ENCODE measurements at regions not wholly inside any gene's neighbourhood (a gene's known extent, or its start where the extent isn't known, plus 50 kb on each side); places are given as distances from the start of the nearest gene placed in this dataset.

DNA sequence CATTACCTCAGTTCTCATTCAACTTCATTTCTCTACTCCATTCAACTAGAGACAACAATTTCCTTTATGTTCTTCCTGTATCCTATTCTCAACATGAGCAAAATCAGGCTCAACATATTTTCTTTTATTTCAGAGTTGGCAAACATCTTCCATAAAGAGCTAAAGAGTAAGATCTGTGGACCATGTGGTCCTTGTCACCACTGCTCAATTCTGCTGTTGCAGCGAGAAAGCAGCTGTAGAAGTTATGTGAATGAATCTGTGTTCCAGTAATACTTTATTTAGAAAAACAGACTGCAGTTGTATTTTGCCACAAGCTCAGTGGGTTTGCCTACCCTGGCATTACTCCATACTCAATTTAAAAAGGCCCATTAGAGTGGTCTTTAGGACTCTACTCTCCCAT lies 2057.3 kb downstream of the ARAP2 start:
- intact Hi-C loops (cut with micrococcal nuclease; ENCODE audit: unreplicated experiment), result no loop called here
- no TSS peak for BruUV-seq (replicated peaks)
- no peak overlapping the region for H3K4me3 ChIP-seq (ENCODE audit: low read depth in 2 of 2, low read length in 2 of 2)

DNA sequence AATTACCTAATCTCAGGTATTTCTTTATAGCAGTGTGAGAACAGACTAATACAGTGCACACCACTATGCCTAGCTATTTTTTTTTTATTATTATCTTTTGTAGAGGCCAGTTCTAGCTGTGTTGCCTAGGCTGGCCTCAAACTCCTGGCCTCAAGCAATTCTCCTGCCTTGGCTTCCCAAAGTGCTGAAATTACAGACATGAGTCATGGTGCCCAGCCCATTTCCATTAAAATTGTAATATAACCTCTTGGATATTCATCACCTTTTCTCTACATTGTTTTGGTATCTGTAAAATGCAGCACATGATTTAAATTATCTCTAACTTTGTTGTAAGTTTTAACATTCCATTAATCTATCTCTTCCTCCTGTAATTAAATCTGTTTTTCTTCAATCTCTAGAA lies 2052.9 kb downstream of the ARAP2 start:
- no peak overlapping the region for H3K4me3 ChIP-seq (ENCODE audit: low read depth in 2 of 2, low read length in 2 of 2)
- H3K36me3 ChIP-seq (ENCODE audit: control insufficient read depth, insufficient read depth, low read length), result no peaks in the 10 kb centered on the region
- no peaks in the 10 kb centered on the region for H3K27me3 ChIP-seq (ENCODE audit: control insufficient read depth, insufficient read depth, low read length)
- H3K4me1 ChIP-seq (ENCODE audit: control insufficient read depth, insufficient read depth, low read length), result no peaks in the 10 kb centered on the region
- DNase-seq (ENCODE audit: low read depth, low spot score), result no peak
- TF ChIP-seq, protein P1, sequence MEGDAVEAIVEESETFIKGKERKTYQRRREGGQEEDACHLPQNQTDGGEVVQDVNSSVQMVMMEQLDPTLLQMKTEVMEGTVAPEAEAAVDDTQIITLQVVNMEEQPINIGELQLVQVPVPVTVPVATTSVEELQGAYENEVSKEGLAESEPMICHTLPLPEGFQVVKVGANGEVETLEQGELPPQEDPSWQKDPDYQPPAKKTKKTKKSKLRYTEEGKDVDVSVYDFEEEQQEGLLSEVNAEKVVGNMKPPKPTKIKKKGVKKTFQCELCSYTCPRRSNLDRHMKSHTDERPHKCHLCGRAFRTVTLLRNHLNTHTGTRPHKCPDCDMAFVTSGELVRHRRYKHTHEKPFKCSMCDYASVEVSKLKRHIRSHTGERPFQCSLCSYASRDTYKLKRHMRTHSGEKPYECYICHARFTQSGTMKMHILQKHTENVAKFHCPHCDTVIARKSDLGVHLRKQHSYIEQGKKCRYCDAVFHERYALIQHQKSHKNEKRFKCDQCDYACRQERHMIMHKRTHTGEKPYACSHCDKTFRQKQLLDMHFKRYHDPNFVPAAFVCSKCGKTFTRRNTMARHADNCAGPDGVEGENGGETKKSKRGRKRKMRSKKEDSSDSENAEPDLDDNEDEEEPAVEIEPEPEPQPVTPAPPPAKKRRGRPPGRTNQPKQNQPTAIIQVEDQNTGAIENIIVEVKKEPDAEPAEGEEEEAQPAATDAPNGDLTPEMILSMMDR (IDR thresholded peaks at IDR 0.05), result no peak
- TF ChIP-seq TCF7L2 (IDR thresholded peaks at IDR 0.05; ENCODE audit: low read depth, low read length) (no peak), SIN3A (IDR thresholded peaks at IDR 0.05; ENCODE audit: borderline replicate concordance, insufficient read depth, low read depth, low read length) (no peak), POLR2AphosphoS5 (IDR thresholded peaks at IDR 0.05; ENCODE audit: low read depth, low read length) (no peak), REST (IDR thresholded peaks at IDR 0.05; ENCODE audit: insufficient read depth in 1 of 2, low read depth in 2 of 2, low read length in 1 of 2) (no peak)
- intact Hi-C loops (cut with micrococcal nuclease; ENCODE audit: unreplicated experiment), result no loop called here
- CTCF ChIA-PET, result no interaction called here
- H3K9me3 ChIP-seq (ENCODE audit: control insufficient read depth, insufficient read depth, low read depth, low read length), result no peaks in the 10 kb centered on the region
- no peak for ATAC-seq
- no TSS peak for BruUV-seq (replicated peaks)
- in situ Hi-C loops (cut with HindIII; ENCODE audit: low pct_unique_long_range_greater_than_20kb, low sequenced_read_pairs), result no loop called here
- no peak overlapping the region for H3K27ac ChIP-seq (ENCODE audit: low read length)
- POLR2A ChIA-PET, result no interaction called here

More for the DNA sequence above, 2057.3 kb downstream of the ARAP2 start:
- Histone ChIP-seq H3K4me1 (ENCODE audit: control insufficient read depth, insufficient read depth, low read length) (no peaks in the 10 kb centered on the region), H3K9me3 (ENCODE audit: control insufficient read depth, insufficient read depth, low read depth, low read length) (no peaks in the 10 kb centered on the region), H3K27ac (ENCODE audit: low read length) (no peak overlapping the region), H3K27me3 (ENCODE audit: control insufficient read depth, insufficient read depth, low read length) (no peaks in the 10 kb centered on the region), H3K36me3 (ENCODE audit: control insufficient read depth, insufficient read depth, low read length) (no peaks in the 10 kb centered on the region)
- DNase-seq (ENCODE audit: low read depth, low spot score), result no peak
- in situ Hi-C loops (cut with HindIII; ENCODE audit: low pct_unique_long_range_greater_than_20kb, low sequenced_read_pairs), result no loop called here
- TF ChIP-seq REST (IDR thresholded peaks at IDR 0.05; ENCODE audit: insufficient read depth in 1 of 2, low read depth in 2 of 2, low read length in 1 of 2), result no peak
- no peak for TF ChIP-seq POLR2AphosphoS5 (IDR thresholded peaks at IDR 0.05; ENCODE audit: low read depth, low read length)
- TF ChIP-seq SIN3A (IDR thresholded peaks at IDR 0.05; ENCODE audit: borderline replicate concordance, insufficient read depth, low read depth, low read length), result no peak
- TF ChIP-seq, protein P1 (IDR thresholded peaks at IDR 0.05), result no peak
- no peak for TF ChIP-seq TCF7L2 (IDR thresholded peaks at IDR 0.05; ENCODE audit: low read depth, low read length)
- POLR2A ChIA-PET, result no interaction called here
- CTCF ChIA-PET, result no interaction called here
- no peak for ATAC-seq

Data from Panc1 (cell line).